Inferior parietal cortex (tissue), 1 donor: ENCODE measurements at regions not wholly inside any gene's neighbourhood (a gene's known extent, or its start where the extent isn't known, plus 50 kb on each side); places are given as distances from the start of the nearest gene placed in this dataset.

Source experiments
- DNase-seq: peaks from one replicate; pipeline ENCODE4 v3.0.0-alpha.2; 2016; ENCODE audit errors: extremely low spot score

GRCh38 chr13:40496035-40496810, 170.2 kb downstream of the FOXO1 start:
- no peak for DNase-seq

GRCh38 chr13:40498461-40498860, 168.0 kb downstream of the FOXO1 start:
- DNase-seq: no peak

GRCh38 chr13:40502236-40502635, 164.2 kb downstream of the FOXO1 start:
- no peak for DNase-seq

GRCh38 chr13:40503011-40503410, 163.4 kb downstream of the FOXO1 start:
- no peak for DNase-seq

DNA sequence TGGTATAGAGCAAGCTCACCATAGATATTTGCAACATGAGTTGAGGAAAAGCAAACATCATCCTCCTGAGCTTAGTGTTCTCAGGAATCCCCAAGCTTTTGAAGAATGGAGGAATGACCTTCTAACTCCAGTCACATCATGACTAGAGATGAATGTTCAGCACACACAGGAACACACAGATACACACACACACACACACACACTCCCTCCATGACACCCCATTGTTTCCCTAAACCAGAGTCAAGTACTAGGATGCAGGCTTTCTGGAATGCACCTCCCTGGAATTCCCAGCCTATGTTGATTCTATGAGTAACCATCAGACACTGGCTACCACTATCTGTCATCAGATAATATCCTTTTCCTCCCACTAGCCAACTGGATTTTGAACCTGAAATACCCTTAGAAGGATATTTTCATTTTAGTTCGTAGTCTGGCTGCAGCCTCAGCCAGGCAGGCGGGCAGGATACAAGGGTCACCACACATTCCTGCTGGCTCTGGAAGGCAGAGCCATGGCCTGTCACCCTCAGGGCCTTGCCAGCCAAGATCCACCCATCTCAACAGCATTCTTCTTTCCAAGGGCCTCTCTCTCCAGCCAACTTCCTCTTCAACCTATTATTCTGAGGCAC, 162.4 kb downstream of the FOXO1 start:
- no peak for DNase-seq

DNA sequence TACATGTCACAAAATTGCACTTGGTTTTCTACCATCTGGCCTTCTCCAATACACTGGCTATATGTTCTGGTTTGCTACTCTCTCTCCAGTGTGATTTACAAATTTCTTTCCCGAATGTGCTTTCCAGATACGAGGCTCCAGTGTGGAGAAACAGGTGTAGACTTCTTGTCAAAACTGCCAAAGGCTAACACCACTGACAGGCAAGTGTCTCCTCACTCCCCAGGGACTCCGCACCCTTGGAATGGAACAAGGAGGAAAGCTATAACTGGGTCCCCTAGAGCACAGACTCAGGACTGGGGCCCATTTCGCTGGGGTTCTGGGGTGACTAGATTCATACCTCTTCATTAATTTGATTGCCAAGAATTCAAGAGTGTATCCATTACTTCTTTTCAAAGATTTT, 161.8 kb downstream of the FOXO1 start:
- DNase-seq: no peak

DNA sequence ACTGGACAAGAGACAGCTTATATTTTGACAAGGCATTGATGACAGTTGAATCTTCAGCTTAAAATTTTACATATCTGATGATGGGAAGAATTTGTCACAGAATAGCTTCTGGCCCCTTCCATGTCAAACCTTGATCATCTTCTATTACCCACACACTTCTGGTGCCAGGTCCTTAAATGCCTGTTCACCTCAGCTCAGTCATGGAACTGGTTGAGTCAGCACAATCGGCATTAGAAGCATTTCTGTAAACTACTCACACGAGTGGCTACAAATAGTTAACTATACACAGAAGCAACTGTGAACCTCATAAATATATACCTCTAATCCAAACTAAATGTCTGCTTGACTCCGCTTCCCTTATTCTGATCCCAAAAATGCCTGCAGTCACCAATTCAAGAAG, 161.2 kb downstream of the FOXO1 start:
- DNase-seq: no peak
